Breast epithelium (tissue), 3 donors: ENCODE measurements at regions not wholly inside any gene's neighbourhood (a gene's known extent, or its start where the extent isn't known, plus 50 kb on each side); places are given as distances from the start of the nearest gene placed in this dataset.

ENCODE experiments used
- CTCF ChIP-seq, 3 donors: fragments of 450-650 bp; IDR thresholded peaks; one replicate each; pipeline ENCODE4 v1.5.1; 2016 to 2017; ENCODE audit warnings: antibody characterized with exemption in 3 of 3, mild to moderate bottlenecking in 3 of 3, moderate library complexity in 3 of 3
- POLR2A ChIP-seq: fragments of 450-650 bp; IDR thresholded peaks from one replicate; pipeline ENCODE4 v1.6.1; 2016; ENCODE audit warnings: antibody characterized with exemption, mild to moderate bottlenecking, moderate library complexity
- POLR2AphosphoS5 ChIP-seq, 3 donors: sonication (generic); formaldehyde crosslinking; IDR thresholded peaks; one replicate each; pipeline ENCODE4 v1.6.1; 2017; ENCODE audit warnings: antibody characterized with exemption in 3 of 3

GRCh38 chr20:48486065-48486464, 341.7 kb downstream of the PREX1 start:
- no peak for TF ChIP-seq POLR2A
- TF ChIP-seq CTCF (IDR thresholded peaks at IDR 0.05): no peak
- TF ChIP-seq POLR2AphosphoS5 (IDR thresholded peaks at IDR 0.05): no peak
